H9 (cell line): ENCODE measurements at regions not wholly inside any gene's neighbourhood (a gene's known extent, or its start where the extent isn't known, plus 50 kb on each side); places are given as distances from the start of the nearest gene placed in this dataset.

Source experiments
- DNase-seq: peaks from one replicate; pipeline ENCODE4 v3.0.0-alpha.2; 2017
- H2AFZ ChIP-seq: one replicate; pipeline ENCODE4 v1.6.1; 2013; ENCODE audit warnings: mild to moderate bottlenecking, low read length, control low read depth, moderate library complexity
- H2AK5ac ChIP-seq: 2 replicates; pipeline ENCODE4 v1.6.1; 2013; ENCODE audit warnings: low read length, control low read depth, mixed read lengths; ENCODE audit not compliant: insufficient read length
- H2BK120ac ChIP-seq: one replicate; pipeline ENCODE4 v1.6.1; 2013; ENCODE audit warnings: low read depth, mild to moderate bottlenecking, low read length, control low read depth, inconsistent platforms; ENCODE audit not compliant: poor library complexity, severe bottlenecking
- H2BK12ac ChIP-seq: 2 replicates; pipeline ENCODE4 v1.6.1; 2013; ENCODE audit warnings: low read length, control low read depth, mixed read lengths, low read depth; ENCODE audit not compliant: insufficient read length
- H2BK15ac ChIP-seq: 2 replicates; pipeline ENCODE4 v1.6.1; 2013; ENCODE audit warnings: low read depth, low read length, control low read depth
- H2BK20ac ChIP-seq: one replicate; pipeline ENCODE4 v1.6.1; 2013; ENCODE audit warnings: low read depth, mild to moderate bottlenecking, low read length, control low read depth, inconsistent platforms; ENCODE audit not compliant: poor library complexity, severe bottlenecking
- H2BK5ac ChIP-seq: 2 replicates; pipeline ENCODE4 v1.6.1; 2013; ENCODE audit warnings: low read length, control low read depth, mixed read lengths; ENCODE audit not compliant: insufficient read length
- H3K14ac ChIP-seq: 2 replicates; pipeline ENCODE4 v1.6.1; 2013; ENCODE audit warnings: low read length, control low read depth; ENCODE audit not compliant: insufficient read depth
- H3K18ac ChIP-seq: 2 replicates; pipeline ENCODE4 v1.6.1; 2013; ENCODE audit warnings: low read depth, mild to moderate bottlenecking, mixed read lengths, low read length, control low read depth; ENCODE audit not compliant: insufficient read length
- H3K23ac ChIP-seq: 2 replicates; pipeline ENCODE4 v1.6.1; 2013; ENCODE audit warnings: low read length, control low read depth, mixed read lengths, low read depth; ENCODE audit not compliant: insufficient read length
- H3K23me2 ChIP-seq: 2 replicates; pipeline ENCODE4 v1.6.1; 2013; ENCODE audit warnings: low read depth, mild to moderate bottlenecking, mixed read lengths, low read length, control low read depth; ENCODE audit not compliant: insufficient read length, poor library complexity, severe bottlenecking
- H3K27ac ChIP-seq: 2 replicates; pipeline ENCODE4 v1.5.1; 2013; ENCODE audit warnings: low read length, control low read depth, mixed read lengths, low read depth; ENCODE audit not compliant: insufficient read length
- H3K27me3 ChIP-seq: 2 replicates; pipeline ENCODE4 v1.6.1; 2013; ENCODE audit warnings: low read length, control low read depth, inconsistent platforms; ENCODE audit not compliant: insufficient read depth
- H3K4ac ChIP-seq: 2 replicates; pipeline ENCODE4 v1.6.1; 2013; ENCODE audit warnings: low read depth, mild to moderate bottlenecking, control low read depth, inconsistent platforms, low read length, moderate library complexity
- H3K4me1 ChIP-seq: 2 replicates; pipeline ENCODE4 v1.6.1; 2013; ENCODE audit warnings: low read length, control low read depth, inconsistent platforms; ENCODE audit not compliant: insufficient read depth
- H3K4me2 ChIP-seq: 2 replicates; pipeline ENCODE4 v1.6.1; 2013; ENCODE audit warnings: low read length, control low read depth, mixed read lengths; ENCODE audit not compliant: insufficient read length, insufficient read depth
- H3K56ac ChIP-seq: 2 replicates; pipeline ENCODE4 v1.6.1; 2013; ENCODE audit warnings: low read depth, mild to moderate bottlenecking, mixed read lengths, low read length, control low read depth; ENCODE audit not compliant: insufficient read length
- H3K79me1 ChIP-seq: 2 replicates; pipeline ENCODE4 v1.6.1; 2013; ENCODE audit warnings: low read depth, mild to moderate bottlenecking, moderate library complexity, low read length, control low read depth, inconsistent platforms; ENCODE audit not compliant: insufficient read depth, poor library complexity, severe bottlenecking
- H3K79me2 ChIP-seq: 2 replicates; pipeline ENCODE4 v1.6.1; 2013; ENCODE audit warnings: low read length, control low read depth, inconsistent platforms; ENCODE audit not compliant: insufficient read depth
- H3K9ac ChIP-seq: 2 replicates; pipeline ENCODE4 v1.6.1; 2013; ENCODE audit warnings: low read length, control low read depth, mixed read lengths; ENCODE audit not compliant: insufficient read length; ENCODE audit errors: extremely low read depth
- H3K9me3 ChIP-seq: one replicate; pipeline ENCODE4 v1.6.1; 2013; ENCODE audit warnings: low read depth, low read length, inconsistent platforms; ENCODE audit not compliant: control insufficient read depth
- H3T11ph ChIP-seq: one replicate; pipeline ENCODE4 v1.6.1; 2013; ENCODE audit warnings: mild to moderate bottlenecking, low read length, control low read depth, inconsistent platforms
- H4K20me1 ChIP-seq: one replicate; pipeline ENCODE4 v1.6.1; 2013; ENCODE audit not compliant: control insufficient read depth, insufficient read length, insufficient read depth
- H4K5ac ChIP-seq: 2 replicates; pipeline ENCODE4 v1.6.1; 2013; ENCODE audit warnings: low read depth, mild to moderate bottlenecking, mixed read lengths, low read length, control low read depth; ENCODE audit not compliant: insufficient read length
- H4K8ac ChIP-seq: replicated peaks from 2 replicates; pipeline ENCODE4 v1.6.1; 2013; ENCODE audit warnings: low read length, control low read depth, mixed read lengths, low read depth; ENCODE audit not compliant: insufficient read length
- H4K91ac ChIP-seq: 2 replicates; pipeline ENCODE4 v1.6.1; 2013; ENCODE audit warnings: low read depth, mild to moderate bottlenecking, moderate library complexity, mixed read lengths, low read length, control low read depth; ENCODE audit not compliant: insufficient read length
- H3K27ac Mint-ChIP-seq, 3 experiments: 2 replicates in 2 of 3; 3 replicates in 1 of 3; pipeline ENCODE4 v1.8.0; 2020 to 2021; ENCODE audit warnings: mixed read lengths in 3 of 3, mild to moderate bottlenecking in 1 of 3, moderate library complexity in 1 of 3
- H3K27me3 Mint-ChIP-seq: 2 replicates; pipeline ENCODE4 v1.8.0; 2021; ENCODE audit warnings: low read depth, mild to moderate bottlenecking, moderate library complexity, mixed read lengths
- H3K36me3 Mint-ChIP-seq, 3 experiments: 2 replicates in 2 of 3; 3 replicates in 1 of 3; pipeline ENCODE4 v1.8.0; 2020 to 2021; ENCODE audit warnings: low read depth in 3 of 3, mixed read lengths in 3 of 3; ENCODE audit not compliant: insufficient read depth in 1 of 3
- H3K4me1 Mint-ChIP-seq, 2 experiments: 2 replicates each; pipeline ENCODE4 v1.8.0; 2020; ENCODE audit warnings: mixed read lengths in 2 of 2
- H3K4me3 Mint-ChIP-seq, 2 experiments: 2 replicates in 1 of 2; 3 replicates in 1 of 2; pipeline ENCODE4 v1.8.0; 2020 to 2021; ENCODE audit warnings: mild to moderate bottlenecking in 2 of 2, mixed read lengths in 2 of 2, moderate library complexity in 1 of 2
- H3K9me3 Mint-ChIP-seq, 2 experiments: 2 replicates in 1 of 2; 3 replicates in 1 of 2; pipeline ENCODE4 v1.8.0; 2020; ENCODE audit warnings: mild to moderate bottlenecking in 2 of 2, mixed read lengths in 2 of 2, moderate library complexity in 1 of 2
- WGBS: extraction: QIAGEN DNeasy Blood & Tissue Kit; methylation state at CpG from one replicate; pipeline ENCODE4 v1.1.7; 2013; ENCODE audit warnings: missing lambda C conversion rate, low lambda C conversion rate, mixed read lengths; ENCODE audit not compliant: insufficient read length; ENCODE audit errors: extremely low coverage; 5-methylcytosine and 5-hydroxymethylcytosine counted together
- TF ChIP-seq, protein P1 (sequence below): fragments of 200-600 bp; sonication (generic); conservative IDR thresholded peaks from 3 replicates; pipeline ENCODE4 v1.8.0; 2021; ENCODE audit warnings: antibody characterized with exemption, mild to moderate bottlenecking

DNA sequence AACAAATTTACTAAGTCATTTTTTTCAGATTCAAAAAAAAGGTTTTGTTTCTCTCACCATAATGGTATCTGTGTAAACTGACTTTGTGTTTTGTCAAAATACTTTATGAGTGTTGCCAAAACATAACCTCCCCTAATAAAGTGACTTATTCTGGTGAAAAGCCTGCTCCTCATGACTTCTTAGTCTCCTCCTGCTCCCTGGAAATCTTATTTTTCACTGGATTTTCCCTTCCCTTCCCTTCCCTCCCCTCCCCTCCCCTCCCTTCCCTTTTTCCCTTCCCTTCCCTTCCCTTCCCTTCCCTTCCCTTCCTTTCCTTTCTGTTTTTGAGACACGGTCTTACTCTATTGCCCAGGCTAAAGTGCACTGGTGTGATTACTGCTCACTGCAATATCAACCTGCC is 650.1 kb upstream of the GHITM start:
- no peak overlapping the region for H2BK20ac ChIP-seq

More for the DNA sequence above, 650.1 kb upstream of the GHITM start:
- Mint-ChIP-seq H3K27me3 (no peaks in the 10 kb centered on the region), H3K9me3 (no peaks in the 10 kb centered on the region), H3K4me3 (no peak overlapping the region), H3K36me3 (no peaks in the 10 kb centered on the region; a peak in 1 of 7 replicates), H3K4me1 (no peaks in the 10 kb centered on the region), H3K27ac (no peak overlapping the region)
- no peak overlapping the region for H3K4me2 ChIP-seq
- no peak overlapping the region for H4K8ac ChIP-seq
- H3K23ac ChIP-seq, result no peak overlapping the region
- H4K5ac ChIP-seq, result no peak overlapping the region
- H3K79me2 ChIP-seq, result no peaks in the 10 kb centered on the region
- no peaks in the 10 kb centered on the region for H3K27me3 ChIP-seq
- H2AK5ac ChIP-seq, result no peak overlapping the region
- no peaks in the 10 kb centered on the region for H4K20me1 ChIP-seq
- H3K56ac ChIP-seq, result no peak overlapping the region
- H2BK15ac ChIP-seq, result no peak overlapping the region
- no peak overlapping the region for H2BK120ac ChIP-seq
- H3K23me2 ChIP-seq, result no peaks in the 10 kb centered on the region
- no peaks in the 10 kb centered on the region for H3K79me1 ChIP-seq
- no CpG with 5 or more reads among the region's 1 CpG for WGBS
- no peaks in the 10 kb centered on the region for H3K4me1 ChIP-seq
- H2BK12ac ChIP-seq, result no peak overlapping the region
- no peak for DNase-seq
- H3K4ac ChIP-seq, result no peak overlapping the region
- H3K27ac ChIP-seq, result no peak overlapping the region
- no peak overlapping the region for H2BK5ac ChIP-seq
- H3K9ac ChIP-seq, result no peak overlapping the region
- H3K9me3 ChIP-seq, result no peaks in the 10 kb centered on the region
- H4K91ac ChIP-seq, result no peak overlapping the region
- TF ChIP-seq, protein P1, sequence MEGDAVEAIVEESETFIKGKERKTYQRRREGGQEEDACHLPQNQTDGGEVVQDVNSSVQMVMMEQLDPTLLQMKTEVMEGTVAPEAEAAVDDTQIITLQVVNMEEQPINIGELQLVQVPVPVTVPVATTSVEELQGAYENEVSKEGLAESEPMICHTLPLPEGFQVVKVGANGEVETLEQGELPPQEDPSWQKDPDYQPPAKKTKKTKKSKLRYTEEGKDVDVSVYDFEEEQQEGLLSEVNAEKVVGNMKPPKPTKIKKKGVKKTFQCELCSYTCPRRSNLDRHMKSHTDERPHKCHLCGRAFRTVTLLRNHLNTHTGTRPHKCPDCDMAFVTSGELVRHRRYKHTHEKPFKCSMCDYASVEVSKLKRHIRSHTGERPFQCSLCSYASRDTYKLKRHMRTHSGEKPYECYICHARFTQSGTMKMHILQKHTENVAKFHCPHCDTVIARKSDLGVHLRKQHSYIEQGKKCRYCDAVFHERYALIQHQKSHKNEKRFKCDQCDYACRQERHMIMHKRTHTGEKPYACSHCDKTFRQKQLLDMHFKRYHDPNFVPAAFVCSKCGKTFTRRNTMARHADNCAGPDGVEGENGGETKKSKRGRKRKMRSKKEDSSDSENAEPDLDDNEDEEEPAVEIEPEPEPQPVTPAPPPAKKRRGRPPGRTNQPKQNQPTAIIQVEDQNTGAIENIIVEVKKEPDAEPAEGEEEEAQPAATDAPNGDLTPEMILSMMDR, result no peak
- no peak overlapping the region for H2AFZ ChIP-seq
- no peak overlapping the region for H3T11ph ChIP-seq
- no peak overlapping the region for H3K18ac ChIP-seq
- no peak overlapping the region for H3K14ac ChIP-seq
